Upper lobe of left lung (tissue), 6 donors: ENCODE measurements at regions not wholly inside any gene's neighbourhood (a gene's known extent, or its start where the extent isn't known, plus 50 kb on each side); places are given as distances from the start of the nearest gene placed in this dataset.
"Not testable (repeated sequence)": the region's sequence is repeated elsewhere in the genome, so short reads cannot be mapped to it uniquely, and the experiment has no call there.

ENCODE experiments used
- ATAC-seq, 2 donors: fragments of 200-7000 bp; cut with Tn5 transposase; one replicate each; pipeline ENCODE4 v1.9.1; 2022; ENCODE audit warnings: mild to moderate bottlenecking in 2 of 2, moderate library complexity in 2 of 2; ENCODE audit not compliant: low FRiP score in 2 of 2
- DNase-seq, 2 donors: peaks; one replicate each; pipeline ENCODE4 v3.0.0-alpha.2; 2019 to 2020
- H3K27ac ChIP-seq, 4 donors: fragments of 200-600 bp; sonication (generic); one replicate each; pipeline ENCODE4 v1.5.1; 2016 to 2019
- H3K27me3 ChIP-seq, 4 donors: fragments of 200-600 bp; sonication (generic); one replicate each; pipeline ENCODE4 v1.5.1; 2017 to 2019
- H3K36me3 ChIP-seq, 4 donors: fragments of 200-600 bp; sonication (generic); one replicate each; pipeline ENCODE4 v1.5.1; 2016 to 2019
- H3K4me1 ChIP-seq, 4 donors: fragments of 200-600 bp; sonication (generic); one replicate each; pipeline ENCODE4 v1.5.1; 2018 to 2019
- H3K4me3 ChIP-seq, 4 donors: fragments of 200-600 bp; sonication (generic); one replicate each; pipeline ENCODE4 v1.5.1; 2017 to 2019; ENCODE audit warnings: mild to moderate bottlenecking in 2 of 4, moderate library complexity in 1 of 4
- H3K9me3 ChIP-seq, 4 donors: fragments of 200-600 bp; sonication (generic); one replicate each; pipeline ENCODE4 v1.5.1; 2018 to 2019
- CTCF ChIP-seq, 6 experiments: fragments of 450-650 bp in 4 of 6; fragments of 200-600 bp in 2 of 6; sonication (generic) in 2 of 6; IDR thresholded peaks; one replicate each; pipeline ENCODE4 v1.5.1; 2016 to 2019; ENCODE audit warnings: antibody characterized with exemption in 6 of 6
- EP300 ChIP-seq, 4 donors: sonication (generic); formaldehyde crosslinking; IDR thresholded peaks; one replicate each; pipeline ENCODE4 v1.5.1; 2017; ENCODE audit warnings: antibody characterized with exemption in 4 of 4, control low read depth in 2 of 4
- POLR2A ChIP-seq, 4 donors: fragments of 450-650 bp; IDR thresholded peaks; one replicate each; pipeline ENCODE4 v1.5.1; 2016 to 2017; ENCODE audit warnings: antibody characterized with exemption in 4 of 4, mild to moderate bottlenecking in 2 of 4
- POLR2AphosphoS5 ChIP-seq, 2 donors: sonication (generic); formaldehyde crosslinking; IDR thresholded peaks; one replicate each; pipeline ENCODE4 v1.5.1; 2017; ENCODE audit warnings: antibody characterized with exemption in 2 of 2
- WGBS, 2 donors: methylation state at CpG; one replicate each; pipeline ENCODE4 v1.1.5; 2017 to 2018; 5-methylcytosine and 5-hydroxymethylcytosine counted together
- donor health status: DM: no; HTN: no; CAD: no; lungs with moderate emphysema.
- donor health status: DM: no; HTN: yes; CAD: no; lungs with severe emphysema.

GRCh38 chr10:30528429-30528786 lies 94.4 kb downstream of the MAP3K8 start:
- no peak for DNase-seq
- peaks cover 12 to 19% (median 14%) of the 10 kb centered on the region in 4 donors for H3K4me1 ChIP-seq
- no peak overlapping the region for H3K4me3 ChIP-seq
- no peaks in the 10 kb centered on the region for H3K36me3 ChIP-seq
- TF ChIP-seq EP300 (IDR thresholded peaks at IDR 0.05) (no peak), CTCF (IDR thresholded peaks at IDR 0.05) (no peak), POLR2A (IDR thresholded peaks at IDR 0.05) (no peak), POLR2AphosphoS5 (IDR thresholded peaks at IDR 0.05) (no peak)
- WGBS, 2 donors = 91 to 92% methylated on average over 6 of the region's 6 CpGs
- no peak for ATAC-seq
- no peaks in the 10 kb centered on the region for H3K27me3 ChIP-seq
- no peaks in the 10 kb centered on the region for H3K9me3 ChIP-seq
- H3K27ac ChIP-seq = peak overlapping the region in 2 of 4 donors; percentile 72 to 87

- ATAC-seq (no peak), DNase-seq (no peak)
- Histone ChIP-seq H3K27me3 (no peaks in the 10 kb centered on the region), H3K27ac (peak overlapping the region in 2 of 4 donors; percentile 43 to 72), H3K4me1 (peaks cover 7 to 19% (median 12%) of the 10 kb centered on the region in 4 donors), H3K4me3 (no peak overlapping the region), H3K9me3 (no peaks in the 10 kb centered on the region), H3K36me3 (no peaks in the 10 kb centered on the region)
- no peak for TF ChIP-seq POLR2A (IDR thresholded peaks at IDR 0.05)
- no peak for TF ChIP-seq CTCF (IDR thresholded peaks at IDR 0.05)
- no peak for TF ChIP-seq EP300 (IDR thresholded peaks at IDR 0.05)
- no peak for TF ChIP-seq POLR2AphosphoS5 (IDR thresholded peaks at IDR 0.05)
- WGBS, 2 donors = 60 to 64% methylated on average over 12 of the region's 12 CpGs
Measured at GRCh38 chr10:30527623-30528428, 93.8 kb downstream of the MAP3K8 start.

GRCh38 chr10:30522661-30523078 lies 88.7 kb downstream of the MAP3K8 start:
- not testable (repeated sequence) for H3K36me3 ChIP-seq, H3K4me3 ChIP-seq, ATAC-seq, H3K27me3 ChIP-seq, H3K9me3 ChIP-seq
- DNase-seq = peak in 1 of 2 donors; percentile 82
- 55 to 56% methylated on average over 8 of the region's 8 CpGs for WGBS, 2 donors
- Histone ChIP-seq H3K4me1 (peaks cover 0 to 15% (median 10%) of the 10 kb centered on the region in 4 donors), H3K27ac (peak overlapping the region in 2 of 4 donors; percentile 64 to 68)
- peak in 2 of 4 donors; percentile 62 to 91 for TF ChIP-seq EP300 (IDR thresholded peaks at IDR 0.05)
- TF ChIP-seq POLR2AphosphoS5 (IDR thresholded peaks at IDR 0.05) = peak in 1 of 2 donors; percentile 13

GRCh38 chr10:30518907-30519306 lies 84.9 kb downstream of the MAP3K8 start:
- Histone ChIP-seq H3K4me1 (peaks cover 0 to 14% (median 3%) of the 10 kb centered on the region in 4 donors), H3K9me3 (no peaks in the 10 kb centered on the region), H3K27me3 (no peaks in the 10 kb centered on the region), H3K4me3 (no peak overlapping the region), H3K27ac (no peak overlapping the region), H3K36me3 (no peaks in the 10 kb centered on the region)
- no peak for TF ChIP-seq CTCF (IDR thresholded peaks at IDR 0.05)
- TF ChIP-seq EP300 (IDR thresholded peaks at IDR 0.05) = no peak
- TF ChIP-seq POLR2A (IDR thresholded peaks at IDR 0.05) = no peak
- no peak for TF ChIP-seq POLR2AphosphoS5 (IDR thresholded peaks at IDR 0.05)
- 94 to 100% methylated on average over 1 of the region's 1 CpG for WGBS, 2 donors
- no peak for ATAC-seq
- DNase-seq = no peak
